ENCODE measurements at regions not wholly inside any gene's neighbourhood (a gene's known extent, or its start where the extent isn't known, plus 50 kb on each side); places are given as distances from the start of the nearest gene placed in this dataset.

DNA sequence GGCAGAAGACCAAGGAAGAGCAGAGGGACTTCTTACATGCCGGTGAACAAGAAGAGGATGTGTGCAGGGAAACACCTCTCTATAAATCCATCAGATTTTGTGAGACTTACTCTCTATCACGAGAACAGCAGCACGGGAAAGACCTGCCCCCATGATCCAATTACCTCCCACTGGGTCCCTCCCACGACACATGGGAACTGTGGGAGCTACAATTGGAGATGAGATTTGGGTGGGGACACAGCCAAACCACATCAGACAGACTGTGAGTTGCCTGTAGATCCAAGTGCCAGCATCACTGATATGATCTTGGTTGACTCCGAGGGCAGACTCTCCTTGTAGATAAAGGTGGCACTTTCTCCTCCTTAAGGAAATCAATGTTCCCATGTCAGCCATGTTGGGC is 414.8 kb upstream of the JARID2 start:
- TF ChIP-seq, protein P1, sequence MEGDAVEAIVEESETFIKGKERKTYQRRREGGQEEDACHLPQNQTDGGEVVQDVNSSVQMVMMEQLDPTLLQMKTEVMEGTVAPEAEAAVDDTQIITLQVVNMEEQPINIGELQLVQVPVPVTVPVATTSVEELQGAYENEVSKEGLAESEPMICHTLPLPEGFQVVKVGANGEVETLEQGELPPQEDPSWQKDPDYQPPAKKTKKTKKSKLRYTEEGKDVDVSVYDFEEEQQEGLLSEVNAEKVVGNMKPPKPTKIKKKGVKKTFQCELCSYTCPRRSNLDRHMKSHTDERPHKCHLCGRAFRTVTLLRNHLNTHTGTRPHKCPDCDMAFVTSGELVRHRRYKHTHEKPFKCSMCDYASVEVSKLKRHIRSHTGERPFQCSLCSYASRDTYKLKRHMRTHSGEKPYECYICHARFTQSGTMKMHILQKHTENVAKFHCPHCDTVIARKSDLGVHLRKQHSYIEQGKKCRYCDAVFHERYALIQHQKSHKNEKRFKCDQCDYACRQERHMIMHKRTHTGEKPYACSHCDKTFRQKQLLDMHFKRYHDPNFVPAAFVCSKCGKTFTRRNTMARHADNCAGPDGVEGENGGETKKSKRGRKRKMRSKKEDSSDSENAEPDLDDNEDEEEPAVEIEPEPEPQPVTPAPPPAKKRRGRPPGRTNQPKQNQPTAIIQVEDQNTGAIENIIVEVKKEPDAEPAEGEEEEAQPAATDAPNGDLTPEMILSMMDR (conservative IDR thresholded peaks at IDR 0.05): no peak
- peak overlapping the region; percentile 91 for H3K27ac Mint-ChIP-seq (ENCODE audit: unreplicated experiment)
- H3K4me1 Mint-ChIP-seq: peaks cover 60% of the 10 kb centered on the region
- no peaks in the 10 kb centered on the region for H3K27me3 Mint-ChIP-seq (ENCODE audit: low read depth)
- H3K4me3 Mint-ChIP-seq: peak overlapping the region; percentile 32
- no peak for DNase-seq (ENCODE audit: low read depth, low spot score)
- H3K9me3 Mint-ChIP-seq: no peaks in the 10 kb centered on the region
- no peaks in the 10 kb centered on the region for H3K36me3 Mint-ChIP-seq (ENCODE audit: low read depth)

DNA sequence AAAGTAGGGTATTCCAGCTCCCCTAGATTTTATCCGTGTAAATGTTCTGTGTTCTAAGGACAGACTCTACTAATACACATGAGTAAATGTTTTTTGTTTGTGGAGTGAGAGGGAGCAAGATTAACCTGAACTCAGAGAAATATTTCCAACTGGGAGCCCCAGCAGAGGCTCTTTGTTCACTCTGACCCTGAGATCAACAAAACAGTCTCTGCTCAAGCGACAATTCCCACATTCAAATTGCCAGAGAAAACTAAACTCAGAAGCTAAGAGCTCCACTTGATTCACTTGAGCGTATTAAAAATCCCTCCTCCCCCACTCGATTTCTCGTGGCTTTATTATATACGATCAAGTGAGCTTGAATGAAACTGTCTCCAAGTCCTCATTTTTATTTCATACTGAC is 413.9 kb upstream of the JARID2 start:
- Mint-ChIP-seq H3K9me3 (no peaks in the 10 kb centered on the region), H3K36me3 (ENCODE audit: low read depth) (no peaks in the 10 kb centered on the region), H3K4me3 (no peak overlapping the region), H3K4me1 (peaks cover 56% of the 10 kb centered on the region), H3K27ac (ENCODE audit: unreplicated experiment) (peak overlapping the region; percentile 91), H3K27me3 (ENCODE audit: low read depth) (no peaks in the 10 kb centered on the region)
- TF ChIP-seq, protein P1 (conservative IDR thresholded peaks at IDR 0.05): no peak
- DNase-seq (ENCODE audit: low read depth, low spot score): no peak

DNA sequence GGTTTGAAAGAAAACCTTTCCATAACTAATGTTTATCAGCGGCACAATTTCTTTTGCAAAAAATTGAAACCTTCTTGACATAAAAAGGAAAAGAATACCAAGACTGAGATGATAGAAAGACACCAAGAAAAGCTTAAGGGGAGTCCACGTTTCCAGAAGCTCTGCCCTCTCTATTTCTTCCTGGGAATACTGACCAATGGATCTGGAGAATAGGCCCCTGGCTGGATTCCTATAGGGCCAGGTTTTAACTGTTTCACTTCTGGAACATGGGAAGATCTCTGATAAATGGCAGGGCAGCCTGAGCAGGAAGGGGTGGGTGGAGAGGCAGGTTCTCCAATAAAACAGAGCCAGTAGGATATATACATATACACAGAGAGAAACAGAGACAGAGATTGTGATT is 413.4 kb upstream of the JARID2 start:
- Mint-ChIP-seq H3K4me1 (peaks cover 56% of the 10 kb centered on the region), H3K27ac (ENCODE audit: unreplicated experiment) (no peak overlapping the region), H3K27me3 (ENCODE audit: low read depth) (no peaks in the 10 kb centered on the region), H3K9me3 (no peaks in the 10 kb centered on the region), H3K4me3 (no peak overlapping the region), H3K36me3 (ENCODE audit: low read depth) (no peaks in the 10 kb centered on the region)
- TF ChIP-seq, protein P1 (conservative IDR thresholded peaks at IDR 0.05): no peak
- no peak for DNase-seq (ENCODE audit: low read depth, low spot score)

- no peak for DNase-seq (ENCODE audit: low read depth, low spot score)
- Mint-ChIP-seq H3K27ac (ENCODE audit: unreplicated experiment) (no peak overlapping the region), H3K36me3 (ENCODE audit: low read depth) (no peaks in the 10 kb centered on the region), H3K4me3 (no peak overlapping the region), H3K27me3 (ENCODE audit: low read depth) (no peaks in the 10 kb centered on the region), H3K9me3 (no peaks in the 10 kb centered on the region), H3K4me1 (peaks cover 53% of the 10 kb centered on the region)
- TF ChIP-seq, protein P1 (conservative IDR thresholded peaks at IDR 0.05): no peak
These were observed 410.9 kb upstream of the JARID2 start for GRCh38 chr6:14834851-14835530.

DNA sequence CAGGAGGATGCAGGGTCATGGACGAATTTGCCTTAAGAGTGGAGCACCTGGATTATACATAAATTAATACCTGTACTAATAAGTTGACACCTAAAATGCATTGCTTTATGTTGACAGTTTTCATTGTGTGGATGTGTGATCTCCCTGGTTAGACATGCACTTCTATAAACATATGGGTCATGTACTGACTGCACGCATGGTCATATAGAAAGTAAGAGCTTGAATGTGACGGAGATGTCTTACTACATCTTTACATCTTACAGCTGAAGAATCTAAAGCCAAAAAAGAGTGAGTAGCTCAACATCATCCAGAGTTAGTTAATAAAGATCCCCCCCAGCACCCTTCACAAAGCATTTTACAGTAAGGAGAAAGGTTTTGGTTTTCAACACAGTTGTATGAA is 408.4 kb upstream of the JARID2 start:
- Mint-ChIP-seq H3K4me1 (peaks cover 28% of the 10 kb centered on the region), H3K9me3 (no peaks in the 10 kb centered on the region), H3K27ac (ENCODE audit: unreplicated experiment) (no peak overlapping the region), H3K27me3 (ENCODE audit: low read depth) (no peaks in the 10 kb centered on the region), H3K36me3 (ENCODE audit: low read depth) (no peaks in the 10 kb centered on the region), H3K4me3 (no peak overlapping the region)
- TF ChIP-seq, protein P1 (conservative IDR thresholded peaks at IDR 0.05): no peak
- no peak for DNase-seq (ENCODE audit: low read depth, low spot score)
